IPS DF 6.9 (cell line): ENCODE measurements at regions not wholly inside any gene's neighbourhood (a gene's known extent, or its start where the extent isn't known, plus 50 kb on each side); places are given as distances from the start of the nearest gene placed in this dataset.

Experiments
- DNase-seq: peaks from one replicate; pipeline ENCODE4 v3.0.0-alpha.2; 2013; ENCODE audit warnings: low read depth, low spot score
- H3K27ac ChIP-seq: one replicate; pipeline ENCODE4 v1.5.1; 2013; ENCODE audit warnings: low read length, control low read depth
- H3K27me3 ChIP-seq: 2 replicates; pipeline ENCODE4 v1.6.1; 2013; ENCODE audit warnings: mild to moderate bottlenecking, low read length; ENCODE audit not compliant: control insufficient read depth, insufficient read depth
- H3K36me3 ChIP-seq: 2 replicates; pipeline ENCODE4 v1.6.1; 2013; ENCODE audit warnings: low read length; ENCODE audit not compliant: control insufficient read depth, insufficient read depth
- H3K4me1 ChIP-seq: 2 replicates; pipeline ENCODE4 v1.6.1; 2013; ENCODE audit warnings: low read length; ENCODE audit not compliant: control insufficient read depth, insufficient read depth
- H3K4me3 ChIP-seq: 2 replicates; pipeline ENCODE4 v1.5.1; 2013; ENCODE audit warnings: mild to moderate bottlenecking, low read length
- H3K9me3 ChIP-seq: 2 replicates; pipeline ENCODE4 v1.6.1; 2013; ENCODE audit warnings: low read length, inconsistent platforms; ENCODE audit not compliant: control insufficient read depth, insufficient read depth
- WGBS: extraction: QIAGEN DNeasy Blood & Tissue Kit; methylation state at CpG from one replicate; pipeline ENCODE4 v1.1.7; 2013; ENCODE audit warnings: mixed read lengths, missing lambda C conversion rate; ENCODE audit not compliant: insufficient read length, insufficient coverage; 5-methylcytosine and 5-hydroxymethylcytosine counted together

DNA sequence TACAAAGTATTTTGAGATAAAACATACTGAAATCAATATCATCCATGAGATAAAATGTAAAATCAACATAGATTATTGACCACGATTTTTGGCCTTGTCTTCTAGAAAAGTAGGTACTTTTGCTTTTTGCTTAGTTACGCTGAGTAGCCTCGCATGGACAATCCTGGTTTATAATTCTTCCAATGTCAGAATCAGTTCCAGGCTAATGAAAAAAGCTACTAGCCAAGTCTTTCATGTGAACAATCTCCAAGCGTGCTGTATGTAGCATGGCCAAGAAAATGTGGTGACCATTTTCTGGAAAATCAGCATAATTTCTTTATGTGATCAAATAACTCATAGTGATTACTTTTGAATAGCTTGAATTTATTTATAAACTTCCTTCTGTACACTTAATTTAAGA, 145.8 kb downstream of the NTMT2 start:
- Histone ChIP-seq H3K36me3 (no peaks in the 10 kb centered on the region), H3K9me3 (no peaks in the 10 kb centered on the region), H3K27ac (no peak overlapping the region), H3K27me3 (no peaks in the 10 kb centered on the region), H3K4me3 (no peak overlapping the region), H3K4me1 (no peaks in the 10 kb centered on the region)
- no CpG with 5 or more reads among the region's 4 CpGs for WGBS
- DNase-seq = no peak

DNA sequence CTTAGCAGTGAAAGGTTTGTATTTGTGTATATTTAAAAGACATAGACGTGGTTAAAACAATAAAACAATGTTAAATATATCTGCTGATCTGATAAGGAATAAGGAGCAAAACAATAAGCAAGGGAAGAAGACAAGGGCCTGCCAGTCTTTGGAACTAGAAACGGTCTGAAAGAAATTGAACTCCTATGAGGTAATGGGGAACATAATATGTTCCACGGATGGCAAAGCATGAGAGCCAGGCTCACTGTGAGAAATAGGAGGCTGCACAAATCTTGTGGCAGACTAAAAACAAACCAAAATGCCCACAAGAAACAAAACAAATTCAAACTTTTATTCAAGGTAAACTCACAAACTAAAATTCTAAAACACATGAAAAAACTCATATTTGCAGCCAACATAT, 150.5 kb downstream of the NTMT2 start:
- Histone ChIP-seq H3K27ac (no peak overlapping the region), H3K9me3 (no peaks in the 10 kb centered on the region), H3K4me1 (no peaks in the 10 kb centered on the region), H3K4me3 (no peak overlapping the region), H3K27me3 (no peaks in the 10 kb centered on the region), H3K36me3 (no peaks in the 10 kb centered on the region)
- WGBS = no CpG with 5 or more reads among the region's 3 CpGs
- no peak for DNase-seq

DNA sequence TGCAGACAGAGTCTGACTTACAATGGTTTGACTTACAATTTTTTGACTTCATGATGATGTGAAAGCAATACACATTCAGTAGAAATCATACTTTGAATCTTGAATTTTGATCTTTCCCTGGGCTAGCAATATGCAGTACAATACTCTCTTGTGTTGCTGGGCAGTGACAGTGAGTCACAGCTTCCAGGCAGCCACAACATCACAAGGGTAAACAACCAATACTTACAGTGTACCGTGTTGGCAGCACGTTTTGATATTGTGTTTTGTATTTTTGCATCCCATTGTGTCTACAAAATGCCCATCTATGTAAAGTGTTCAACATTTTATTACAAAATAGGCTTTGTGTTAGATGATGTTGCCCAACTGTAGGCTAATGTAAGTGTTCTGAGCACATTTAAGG, 150.9 kb downstream of the NTMT2 start:
- no peak for DNase-seq
- Histone ChIP-seq H3K4me3 (no peak overlapping the region), H3K36me3 (no peaks in the 10 kb centered on the region), H3K4me1 (no peaks in the 10 kb centered on the region), H3K27ac (no peak overlapping the region), H3K27me3 (no peaks in the 10 kb centered on the region), H3K9me3 (no peaks in the 10 kb centered on the region)
- no CpG with 5 or more reads among the region's 2 CpGs for WGBS

DNA sequence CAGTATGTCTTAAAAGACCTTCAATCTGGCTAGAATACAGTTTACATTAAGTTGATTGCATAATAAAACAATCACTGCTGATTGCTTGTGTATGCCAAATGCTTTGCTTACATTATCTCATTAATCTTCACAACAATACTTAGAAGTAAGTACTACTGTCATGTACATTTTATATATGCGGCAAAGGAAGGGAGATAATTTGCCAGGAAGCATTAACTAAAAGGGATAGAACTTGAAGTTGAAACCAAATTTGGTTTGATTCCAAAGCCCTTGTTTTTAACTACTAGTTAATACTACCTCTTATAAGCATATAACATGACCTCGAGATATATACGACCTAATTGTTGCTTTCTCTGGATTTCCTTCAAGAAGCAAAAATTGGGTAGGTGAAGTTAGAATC, 155.8 kb downstream of the NTMT2 start:
- Histone ChIP-seq H3K27me3 (no peaks in the 10 kb centered on the region), H3K36me3 (no peaks in the 10 kb centered on the region), H3K4me3 (no peak overlapping the region), H3K9me3 (no peaks in the 10 kb centered on the region), H3K27ac (no peak overlapping the region), H3K4me1 (no peaks in the 10 kb centered on the region)
- no CpG with 5 or more reads among the region's 3 CpGs for WGBS
- no peak for DNase-seq

DNA sequence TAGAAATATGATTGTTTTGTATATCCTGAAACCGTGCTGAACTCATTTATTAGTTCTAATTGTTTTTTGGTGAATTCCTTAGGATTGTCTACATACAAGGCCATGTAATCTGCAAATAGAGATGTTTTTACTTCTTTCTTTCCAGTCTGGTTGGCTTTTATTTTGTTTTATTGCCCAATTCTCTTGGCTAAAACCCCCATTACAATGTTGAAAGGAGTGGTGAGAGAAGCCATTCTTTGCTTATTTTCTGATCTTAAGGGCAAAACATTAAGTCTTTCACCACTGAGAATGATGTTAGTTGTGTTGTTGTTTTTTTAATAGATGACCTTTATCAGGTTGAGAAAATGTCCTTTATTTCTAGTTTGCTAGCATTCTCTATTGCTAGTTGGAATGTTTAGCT, 157.3 kb downstream of the NTMT2 start:
- Histone ChIP-seq H3K27me3 (no peaks in the 10 kb centered on the region), H3K4me1 (no peaks in the 10 kb centered on the region), H3K9me3 (no peaks in the 10 kb centered on the region), H3K27ac (no peak overlapping the region), H3K4me3 (no peak overlapping the region), H3K36me3 (no peaks in the 10 kb centered on the region)
- no peak for DNase-seq
- WGBS = no CpG with 5 or more reads among the region's 1 CpG

DNA sequence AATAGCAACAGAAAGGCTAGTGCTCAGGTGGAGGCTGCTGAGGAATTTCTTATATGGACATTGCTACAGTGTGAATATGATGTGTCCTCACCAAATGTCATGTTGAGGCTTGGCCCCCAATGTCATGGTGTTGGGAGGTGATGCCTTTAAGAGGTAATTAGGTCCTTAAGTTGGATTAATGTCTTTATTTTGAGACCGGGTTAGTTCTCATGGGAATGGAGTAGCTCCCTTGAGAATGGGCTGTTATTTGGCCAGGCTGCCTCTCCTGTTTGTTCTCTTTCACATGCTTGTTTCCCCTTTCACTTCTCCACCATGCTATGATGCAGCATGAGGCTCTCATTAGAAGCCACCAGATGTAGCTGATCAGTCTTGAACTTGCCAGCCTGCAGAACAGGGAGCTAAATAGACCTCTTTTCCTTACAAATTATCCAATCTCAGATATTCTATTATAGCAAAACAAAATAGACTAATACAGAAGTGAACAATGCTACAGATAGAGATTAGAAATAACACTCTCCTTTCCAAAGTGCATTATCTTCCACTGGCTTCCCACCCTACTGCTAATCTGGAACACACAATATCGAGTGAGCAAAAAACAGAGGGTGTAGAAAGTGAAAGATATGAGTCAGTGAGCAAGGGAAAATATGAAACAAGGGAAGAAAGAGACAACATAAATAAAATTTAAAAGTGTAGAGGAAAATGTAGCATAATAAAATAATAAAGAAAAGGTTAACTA, 160.2 kb downstream of the NTMT2 start:
- no CpG with 5 or more reads among the region's 2 CpGs for WGBS
- no peaks in the 10 kb centered on the region for H3K9me3 ChIP-seq
- peaks cover 3% of the 10 kb centered on the region; the same call in 1 of the 2 replicates for H3K4me1 ChIP-seq
- no peak overlapping the region for H3K27ac ChIP-seq
- DNase-seq = no peak
- no peaks in the 10 kb centered on the region for H3K27me3 ChIP-seq
- H3K36me3 ChIP-seq = no peaks in the 10 kb centered on the region
- no peak overlapping the region for H3K4me3 ChIP-seq

DNA sequence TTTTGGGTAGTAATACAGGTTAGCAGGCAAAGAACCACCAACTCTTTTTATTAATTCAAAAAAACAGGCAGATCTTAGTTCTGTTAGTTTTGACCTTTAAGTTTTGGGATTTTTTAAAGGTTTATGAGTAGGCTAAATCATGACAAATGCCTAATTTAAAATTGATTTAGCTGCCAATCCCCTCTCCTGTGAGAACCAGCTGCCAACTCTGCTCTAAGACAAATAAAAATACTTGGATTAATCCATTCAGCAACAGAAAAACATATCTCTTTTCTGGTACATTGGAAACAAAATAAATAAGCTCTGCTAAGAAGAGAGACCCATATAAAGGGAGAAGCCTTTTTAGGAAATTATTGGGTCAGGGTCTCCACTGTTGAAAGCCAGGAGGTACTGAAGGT, 160.8 kb downstream of the NTMT2 start:
- H3K27ac ChIP-seq = no peak overlapping the region
- no peak for DNase-seq
- no peak overlapping the region for H3K4me3 ChIP-seq
- no peaks in the 10 kb centered on the region for H3K36me3 ChIP-seq
- H3K4me1 ChIP-seq = peaks cover 3% of the 10 kb centered on the region; the same call in 1 of the 2 replicates
- no peaks in the 10 kb centered on the region for H3K9me3 ChIP-seq
- H3K27me3 ChIP-seq = no peaks in the 10 kb centered on the region

DNA sequence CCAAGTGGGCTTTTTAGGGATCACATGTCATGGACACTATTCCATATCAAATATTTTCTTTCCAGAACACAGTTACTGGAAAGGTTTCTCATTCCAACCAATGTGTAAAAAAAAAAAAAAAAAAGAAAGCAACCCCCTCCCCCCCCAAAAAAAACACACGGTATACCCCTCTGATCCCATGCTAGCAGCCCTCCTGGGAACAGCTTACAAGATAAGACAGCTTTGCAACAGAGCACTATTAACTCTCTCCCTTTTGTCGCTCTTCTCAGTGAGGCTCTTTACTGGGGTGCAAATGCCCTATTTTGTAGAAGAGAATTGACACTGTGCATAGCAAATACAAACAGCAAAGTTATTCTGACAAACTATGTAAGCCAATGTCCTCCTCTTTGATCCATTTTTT, 161.2 kb downstream of the NTMT2 start:
- H3K9me3 ChIP-seq = no peaks in the 10 kb centered on the region
- H3K4me3 ChIP-seq = no peak overlapping the region
- H3K27ac ChIP-seq = no peak overlapping the region
- H3K27me3 ChIP-seq = no peaks in the 10 kb centered on the region
- no peak for DNase-seq
- no peaks in the 10 kb centered on the region for H3K36me3 ChIP-seq
- WGBS = no CpG with 5 or more reads among the region's 2 CpGs
- H3K4me1 ChIP-seq = peaks cover 3% of the 10 kb centered on the region; the same call in 1 of the 2 replicates

DNA sequence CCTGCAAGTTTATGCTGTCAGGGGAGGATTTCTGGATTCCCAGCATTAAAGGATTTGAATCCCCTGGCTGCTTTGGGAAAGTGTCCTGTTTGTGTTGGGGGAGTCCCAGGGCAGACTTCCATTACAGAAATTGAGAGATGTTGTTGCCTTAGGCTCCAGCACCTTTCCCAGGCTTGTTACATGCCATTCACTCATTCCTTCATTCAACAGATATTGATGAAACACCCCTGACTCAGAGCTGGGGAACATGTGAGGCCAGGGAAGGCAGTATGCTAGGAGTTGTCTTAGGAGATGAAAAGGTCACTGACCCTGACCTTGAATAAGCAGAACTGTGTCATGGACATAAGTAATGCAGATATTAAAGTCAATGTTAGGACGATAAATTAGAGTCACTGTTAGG, 161.7 kb downstream of the NTMT2 start:
- Histone ChIP-seq H3K9me3 (no peaks in the 10 kb centered on the region), H3K27ac (no peak overlapping the region), H3K36me3 (no peaks in the 10 kb centered on the region), H3K27me3 (no peaks in the 10 kb centered on the region), H3K4me1 (peaks cover 3% of the 10 kb centered on the region; the same call in 1 of the 2 replicates), H3K4me3 (no peak overlapping the region)
- no peak for DNase-seq
- WGBS = no CpG with 5 or more reads among the region's 1 CpG

DNA sequence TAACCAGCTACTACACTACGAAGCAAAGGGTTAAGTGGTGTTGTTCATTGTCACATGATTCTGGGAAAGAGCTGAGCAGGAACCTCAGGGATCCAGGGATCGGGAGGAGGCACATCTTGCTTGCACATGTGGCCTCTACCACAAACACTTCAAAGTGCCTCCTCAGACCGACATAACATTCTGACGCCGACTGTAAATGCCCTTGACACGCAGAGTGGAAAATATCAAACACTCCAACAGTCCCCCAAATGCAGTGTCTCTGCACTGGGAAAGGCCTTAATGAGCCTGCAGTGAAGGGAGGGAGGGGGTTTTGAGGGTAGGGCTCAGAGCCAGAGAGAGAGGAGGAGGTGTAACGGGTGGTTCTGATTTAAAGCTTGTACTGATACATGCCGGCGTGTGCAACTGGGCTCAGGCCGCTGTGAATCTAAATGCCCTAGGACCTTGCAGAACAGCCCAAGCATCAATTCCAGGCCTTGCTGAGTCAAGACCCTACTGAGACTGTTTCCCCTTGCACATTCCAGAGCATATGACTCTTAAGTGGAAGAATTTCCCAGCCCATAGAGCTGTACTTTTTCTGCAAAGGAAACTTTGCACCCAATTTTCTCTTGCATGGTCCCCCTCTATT, 163.7 kb downstream of the NTMT2 start:
- H3K4me3 ChIP-seq = no peak overlapping the region
- no peak overlapping the region for H3K27ac ChIP-seq
- no peaks in the 10 kb centered on the region for H3K27me3 ChIP-seq
- no peak for DNase-seq
- peaks cover 3% of the 10 kb centered on the region; the same call in 1 of the 2 replicates for H3K4me1 ChIP-seq
- no peaks in the 10 kb centered on the region for H3K36me3 ChIP-seq
- H3K9me3 ChIP-seq = no peaks in the 10 kb centered on the region
- WGBS = no CpG with 5 or more reads among the region's 10 CpGs

DNA sequence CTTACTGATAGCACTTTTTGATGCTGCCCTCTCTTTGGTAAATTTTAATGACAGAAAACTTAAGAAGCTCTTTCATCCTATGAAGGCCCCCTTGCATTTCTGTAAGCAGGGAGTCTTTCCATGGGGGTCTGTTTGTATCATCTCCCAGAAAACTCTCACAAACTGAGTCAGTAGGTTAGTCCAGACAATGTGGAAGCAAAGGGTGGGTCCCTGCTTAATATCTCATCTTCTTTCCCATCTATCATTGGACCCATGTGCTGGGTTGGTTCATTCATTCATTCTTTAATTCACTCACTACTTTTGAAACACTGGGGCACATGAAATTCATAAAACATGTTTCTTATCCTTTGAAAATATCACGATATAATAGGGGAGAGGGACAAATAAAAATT, 164.3 kb downstream of the NTMT2 start:
- H3K36me3 ChIP-seq = no peaks in the 10 kb centered on the region
- no peak for DNase-seq
- peaks cover 3% of the 10 kb centered on the region; the same call in 1 of the 2 replicates for H3K4me1 ChIP-seq
- no CpG with 5 or more reads among the region's 1 CpG for WGBS
- no peaks in the 10 kb centered on the region for H3K9me3 ChIP-seq
- H3K4me3 ChIP-seq = no peak overlapping the region
- H3K27me3 ChIP-seq = no peaks in the 10 kb centered on the region
- H3K27ac ChIP-seq = no peak overlapping the region
